GM12878 (cell line): ENCODE measurements at regions not wholly inside any gene's neighbourhood (a gene's known extent, or its start where the extent isn't known, plus 50 kb on each side); places are given as distances from the start of the nearest gene placed in this dataset.

ENCODE experiments used
- ATAC-seq: fragments of 200-7000 bp; cut with Tn5 transposase; 3 replicates; pipeline ENCODE4 v1.9.1; 2020; ENCODE audit warnings: mild to moderate bottlenecking, moderate library complexity
- BruUV-seq: library from RNA; stranded (reverse); fragments of 400-500 nt; replicated peaks from 2 replicates; lab custom pipeline; 2021; lab: Mats Ljungman, UMichigan
- CTCF ChIA-PET: fragments of 300-600 bp; sonication (Branson Sonifier 250); formaldehyde crosslinking; extraction: SDS; loops from one replicate; lab custom pipeline; 2021; ENCODE audit warnings: inconsistent platforms; lab: Yijun Ruan, JAX
- POLR2A ChIA-PET: fragments of 350-600 bp; formaldehyde crosslinking; extraction: SDS; loops from one replicate; lab custom pipeline; 2021; ENCODE audit warnings: inconsistent platforms; lab: Charles Lee
- RAD21 ChIA-PET: fragments of 300-600 bp; sonication (Branson Sonifier 250); formaldehyde crosslinking; loops from one replicate; lab custom pipeline; 2023; ENCODE audit warnings: antibody characterized with exemption; ENCODE audit not compliant: unreplicated experiment; lab: Charles Lee
- SMC1A ChIA-PET: fragments of 300-600 bp; sonication (Branson Sonifier 250); formaldehyde crosslinking; loops from one replicate; lab custom pipeline; 2023; ENCODE audit not compliant: unreplicated experiment, uncharacterized antibody; lab: Charles Lee
- DNase-seq: peaks from one replicate; pipeline ENCODE4 v3.0.0-alpha.2; 2011; ENCODE audit warnings: low read depth, low spot score
- FAIRE-seq: peaks from 3 replicates; lab custom pipeline; 2011; peaks lifted over from hg19 to GRCh38; lab: Jason Lieb, UNC
- H2AFZ ChIP-seq: 2 replicates; pipeline ENCODE4 v1.6.0; 2011; ENCODE audit warnings: low read depth, low read length, control low read depth; ENCODE audit not compliant: control insufficient read depth
- H3K27ac ChIP-seq: 2 replicates; pipeline ENCODE4 v1.5.1; 2011; ENCODE audit warnings: control low read depth; ENCODE audit not compliant: control insufficient read depth, insufficient read depth
- H3K27me3 ChIP-seq, 2 experiments: replicated peaks in 1 of 2; 2 replicates each; pipeline versions ENCODE4 v1.6.0 to v1.6.1; 2011; ENCODE audit warnings: low read length in 1 of 2; ENCODE audit not compliant: control insufficient read depth in 2 of 2, insufficient read depth in 2 of 2
- H3K36me3 ChIP-seq, 2 experiments: 2 replicates each; pipeline ENCODE4 v1.5.1; 2011; ENCODE audit warnings: low read length in 1 of 2; ENCODE audit not compliant: control insufficient read depth in 2 of 2, insufficient read depth in 2 of 2
- H3K4me1 ChIP-seq: 2 replicates; pipeline ENCODE4 v1.6.1; 2011; ENCODE audit warnings: mild to moderate bottlenecking, low read length, moderate library complexity, mixed read lengths; ENCODE audit not compliant: control insufficient read depth, insufficient read depth
- H3K4me2 ChIP-seq: 2 replicates; pipeline ENCODE4 v1.6.0; 2011; ENCODE audit warnings: control low read depth; ENCODE audit not compliant: control insufficient read depth, insufficient read depth
- H3K4me3 ChIP-seq: fragments of 200-600 bp; sonication (generic); 2 replicates; pipeline ENCODE4 v1.5.1; 2016
- H3K79me2 ChIP-seq: 2 replicates; pipeline ENCODE4 v1.6.0; 2011; ENCODE audit warnings: low read length; ENCODE audit not compliant: control insufficient read depth, insufficient read depth
- H3K9ac ChIP-seq: 2 replicates; pipeline ENCODE4 v1.8.0; 2011; ENCODE audit warnings: low read length, control low read depth, mixed read lengths; ENCODE audit not compliant: control insufficient read depth, insufficient read depth
- H3K9me3 ChIP-seq: replicated peaks from 3 replicates; pipeline ENCODE4 v1.5.1; 2011; ENCODE audit warnings: mild to moderate bottlenecking, low read length; ENCODE audit not compliant: control insufficient read depth, insufficient read depth
- H4K20me1 ChIP-seq: 2 replicates; pipeline ENCODE4 v1.6.0; 2011; ENCODE audit not compliant: control insufficient read depth, insufficient read depth
- IKZF1 ChIP-seq: fragments of 450-650 bp; conservative IDR thresholded peaks from 2 replicates; pipeline ENCODE4 v1.6.1; 2017; ENCODE audit warnings: antibody characterized with exemption, mild to moderate bottlenecking
- NBN ChIP-seq: fragments of 450-650 bp; IDR thresholded peaks from 2 replicates; pipeline ENCODE4 v1.6.1; 2016
- PML ChIP-seq: IDR thresholded peaks from 2 replicates; pipeline ENCODE4 v1.6.1; 2012; ENCODE audit warnings: low read length, inconsistent platforms
- RAD21 ChIP-seq: IDR thresholded peaks from 2 replicates; pipeline ENCODE4 v1.6.1; 2011; ENCODE audit warnings: mild to moderate bottlenecking, low read depth, low read length, moderate library complexity; ENCODE audit not compliant: insufficient read depth
- RELA ChIP-seq: fragments of 450-650 bp; IDR thresholded peaks from 2 replicates; pipeline ENCODE4 v1.8.0; 2014; ENCODE audit warnings: borderline replicate concordance; ENCODE audit not compliant: partially characterized antibody
- ZSCAN29 ChIP-seq: fragments of 450-650 bp; IDR thresholded peaks from 2 replicates; pipeline ENCODE4 v1.6.1; 2017; ENCODE audit warnings: mild to moderate bottlenecking, moderate library complexity
- WGBS: methylation state at CpG from one replicate; pipeline ENCODE4 v1.1.6; 2016; ENCODE audit warnings: low lambda C conversion rate; ENCODE audit not compliant: insufficient replicate concordance, insufficient coverage; ENCODE audit errors: missing lambda C conversion rate; 5-methylcytosine and 5-hydroxymethylcytosine counted together
- in situ Hi-C: fragments of 300-500 bp; cut with MboI; formaldehyde crosslinking; loops from 9 replicates; pipeline ENCODE4 v1.14.3; 2018; ENCODE audit warnings: mixed read lengths
- intact Hi-C: fragments of 100-400 bp; cut with micrococcal nuclease; formaldehyde crosslinking; loops from one replicate; pipeline ENCODE4 v1.14.2; 2022; ENCODE audit not compliant: unreplicated experiment
- TF ChIP-seq, protein P1 (sequence below): IDR thresholded peaks from 2 replicates; pipeline ENCODE4 v1.6.1; 2012; ENCODE audit warnings: improper control_type of control experiment, low read depth, low read length; ENCODE audit not compliant: insufficient replicate concordance
- TF ChIP-seq, protein P2 (sequence below), 3 experiments: IDR thresholded peaks in 2 of 3; conservative IDR thresholded peaks in 1 of 3; 2 replicates each; pipeline ENCODE4 v1.5.1; 2011; ENCODE audit warnings: low read depth in 3 of 3, low read length in 3 of 3, mild to moderate bottlenecking in 3 of 3, control low read depth in 2 of 3, moderate library complexity in 2 of 3, inconsistent platforms in 1 of 3, mixed read lengths in 1 of 3; ENCODE audit not compliant: control insufficient read depth in 2 of 3, insufficient read depth in 1 of 3; ENCODE audit errors: extremely low read depth in 1 of 3
- TF ChIP-seq, protein P3 (sequence below): fragments of 450-650 bp; formaldehyde crosslinking; IDR thresholded peaks from 2 replicates; pipeline ENCODE4 v1.5.0; 2022; ENCODE audit warnings: mild to moderate bottlenecking, missing genetic modification characterization
- TF ChIP-seq, protein P4 (sequence below): fragments of 450-650 bp; IDR thresholded peaks from 2 replicates; pipeline ENCODE4 v1.6.1; 2016; ENCODE audit warnings: mild to moderate bottlenecking

GRCh38 chr3:161426758-161427157, 55.4 kb upstream of the SPTSSB start (continued):
- TF ChIP-seq IKZF1 (no peak), PML (no peak), RELA (no peak), NBN (no peak), ZSCAN29 (no peak)

- Histone ChIP-seq H3K27ac (no peak overlapping the region), H3K36me3 (no peaks in the 10 kb centered on the region), H2AFZ (no peak overlapping the region), H3K27me3 (no peaks in the 10 kb centered on the region), H3K4me2 (no peak overlapping the region), H3K9ac (no peak overlapping the region), H3K4me3 (no peak overlapping the region), H4K20me1 (no peaks in the 10 kb centered on the region), H3K9me3 (no peaks in the 10 kb centered on the region), H3K4me1 (no peaks in the 10 kb centered on the region), H3K79me2 (no peaks in the 10 kb centered on the region)
- FAIRE-seq (peak; percentile 95), ATAC-seq (peak; percentile 76), DNase-seq (no peak)
- RAD21 ChIA-PET, result interaction anchor here (0.5 to 3.4 kb wide), 4 partner anchors 111 to 467 kb away, joined by 3 to 28 read pairs (median 6); no protein-coding TSS in a partner anchor
- CTCF ChIA-PET, result interaction anchor here (0.5 to 10.5 kb wide), 14 partner anchors 10 to 736 kb away, joined by 3 to 100 read pairs (median 4); no protein-coding TSS in a partner anchor
- POLR2A ChIA-PET, result no interaction called here
- in situ Hi-C loops, result loop anchor here (10.0 kb wide), 2 partner anchors 329 to 469 kb away; no protein-coding TSS in a partner anchor
- BruUV-seq, result no TSS peak
- SMC1A ChIA-PET, result interaction anchor here (0.6 to 2.2 kb wide), 6 partner anchors 14 to 483 kb away, joined by 3 to 7 read pairs (median 4); no protein-coding TSS in a partner anchor
- 41% methylated on average over 5 of the region's 5 CpGs for WGBS
- intact Hi-C loops, result loop anchor here (1.0 to 5.0 kb wide), 5 partner anchors 151 to 717 kb away; no protein-coding TSS in a partner anchor
- peak; percentile 83 for TF ChIP-seq RAD21
- TF ChIP-seq, protein P1, sequence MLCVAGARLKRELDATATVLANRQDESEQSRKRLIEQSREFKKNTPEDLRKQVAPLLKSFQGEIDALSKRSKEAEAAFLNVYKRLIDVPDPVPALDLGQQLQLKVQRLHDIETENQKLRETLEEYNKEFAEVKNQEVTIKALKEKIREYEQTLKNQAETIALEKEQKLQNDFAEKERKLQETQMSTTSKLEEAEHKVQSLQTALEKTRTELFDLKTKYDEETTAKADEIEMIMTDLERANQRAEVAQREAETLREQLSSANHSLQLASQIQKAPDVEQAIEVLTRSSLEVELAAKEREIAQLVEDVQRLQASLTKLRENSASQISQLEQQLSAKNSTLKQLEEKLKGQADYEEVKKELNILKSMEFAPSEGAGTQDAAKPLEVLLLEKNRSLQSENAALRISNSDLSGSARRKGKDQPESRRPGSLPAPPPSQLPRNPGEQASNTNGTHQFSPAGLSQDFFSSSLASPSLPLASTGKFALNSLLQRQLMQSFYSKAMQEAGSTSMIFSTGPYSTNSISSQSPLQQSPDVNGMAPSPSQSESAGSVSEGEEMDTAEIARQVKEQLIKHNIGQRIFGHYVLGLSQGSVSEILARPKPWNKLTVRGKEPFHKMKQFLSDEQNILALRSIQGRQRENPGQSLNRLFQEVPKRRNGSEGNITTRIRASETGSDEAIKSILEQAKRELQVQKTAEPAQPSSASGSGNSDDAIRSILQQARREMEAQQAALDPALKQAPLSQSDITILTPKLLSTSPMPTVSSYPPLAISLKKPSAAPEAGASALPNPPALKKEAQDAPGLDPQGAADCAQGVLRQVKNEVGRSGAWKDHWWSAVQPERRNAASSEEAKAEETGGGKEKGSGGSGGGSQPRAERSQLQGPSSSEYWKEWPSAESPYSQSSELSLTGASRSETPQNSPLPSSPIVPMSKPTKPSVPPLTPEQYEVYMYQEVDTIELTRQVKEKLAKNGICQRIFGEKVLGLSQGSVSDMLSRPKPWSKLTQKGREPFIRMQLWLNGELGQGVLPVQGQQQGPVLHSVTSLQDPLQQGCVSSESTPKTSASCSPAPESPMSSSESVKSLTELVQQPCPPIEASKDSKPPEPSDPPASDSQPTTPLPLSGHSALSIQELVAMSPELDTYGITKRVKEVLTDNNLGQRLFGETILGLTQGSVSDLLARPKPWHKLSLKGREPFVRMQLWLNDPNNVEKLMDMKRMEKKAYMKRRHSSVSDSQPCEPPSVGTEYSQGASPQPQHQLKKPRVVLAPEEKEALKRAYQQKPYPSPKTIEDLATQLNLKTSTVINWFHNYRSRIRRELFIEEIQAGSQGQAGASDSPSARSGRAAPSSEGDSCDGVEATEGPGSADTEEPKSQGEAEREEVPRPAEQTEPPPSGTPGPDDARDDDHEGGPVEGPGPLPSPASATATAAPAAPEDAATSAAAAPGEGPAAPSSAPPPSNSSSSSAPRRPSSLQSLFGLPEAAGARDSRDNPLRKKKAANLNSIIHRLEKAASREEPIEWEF, result no peak
- TF ChIP-seq, protein P2, sequence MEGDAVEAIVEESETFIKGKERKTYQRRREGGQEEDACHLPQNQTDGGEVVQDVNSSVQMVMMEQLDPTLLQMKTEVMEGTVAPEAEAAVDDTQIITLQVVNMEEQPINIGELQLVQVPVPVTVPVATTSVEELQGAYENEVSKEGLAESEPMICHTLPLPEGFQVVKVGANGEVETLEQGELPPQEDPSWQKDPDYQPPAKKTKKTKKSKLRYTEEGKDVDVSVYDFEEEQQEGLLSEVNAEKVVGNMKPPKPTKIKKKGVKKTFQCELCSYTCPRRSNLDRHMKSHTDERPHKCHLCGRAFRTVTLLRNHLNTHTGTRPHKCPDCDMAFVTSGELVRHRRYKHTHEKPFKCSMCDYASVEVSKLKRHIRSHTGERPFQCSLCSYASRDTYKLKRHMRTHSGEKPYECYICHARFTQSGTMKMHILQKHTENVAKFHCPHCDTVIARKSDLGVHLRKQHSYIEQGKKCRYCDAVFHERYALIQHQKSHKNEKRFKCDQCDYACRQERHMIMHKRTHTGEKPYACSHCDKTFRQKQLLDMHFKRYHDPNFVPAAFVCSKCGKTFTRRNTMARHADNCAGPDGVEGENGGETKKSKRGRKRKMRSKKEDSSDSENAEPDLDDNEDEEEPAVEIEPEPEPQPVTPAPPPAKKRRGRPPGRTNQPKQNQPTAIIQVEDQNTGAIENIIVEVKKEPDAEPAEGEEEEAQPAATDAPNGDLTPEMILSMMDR (IDR thresholded peaks at IDR 0.05 in 2 of 3, conservative IDR thresholded peaks at IDR 0.05 in 1 of 3; ENCODE audit: control insufficient read depth in 2 of 3, extremely low read depth in 1 of 3, insufficient read depth in 1 of 3, low read depth in 3 of 3, low read length in 3 of 3), result peak; percentile 44 to 68 (median 47); a peak in 5 of 6 replicates
- TF ChIP-seq, protein P3, sequence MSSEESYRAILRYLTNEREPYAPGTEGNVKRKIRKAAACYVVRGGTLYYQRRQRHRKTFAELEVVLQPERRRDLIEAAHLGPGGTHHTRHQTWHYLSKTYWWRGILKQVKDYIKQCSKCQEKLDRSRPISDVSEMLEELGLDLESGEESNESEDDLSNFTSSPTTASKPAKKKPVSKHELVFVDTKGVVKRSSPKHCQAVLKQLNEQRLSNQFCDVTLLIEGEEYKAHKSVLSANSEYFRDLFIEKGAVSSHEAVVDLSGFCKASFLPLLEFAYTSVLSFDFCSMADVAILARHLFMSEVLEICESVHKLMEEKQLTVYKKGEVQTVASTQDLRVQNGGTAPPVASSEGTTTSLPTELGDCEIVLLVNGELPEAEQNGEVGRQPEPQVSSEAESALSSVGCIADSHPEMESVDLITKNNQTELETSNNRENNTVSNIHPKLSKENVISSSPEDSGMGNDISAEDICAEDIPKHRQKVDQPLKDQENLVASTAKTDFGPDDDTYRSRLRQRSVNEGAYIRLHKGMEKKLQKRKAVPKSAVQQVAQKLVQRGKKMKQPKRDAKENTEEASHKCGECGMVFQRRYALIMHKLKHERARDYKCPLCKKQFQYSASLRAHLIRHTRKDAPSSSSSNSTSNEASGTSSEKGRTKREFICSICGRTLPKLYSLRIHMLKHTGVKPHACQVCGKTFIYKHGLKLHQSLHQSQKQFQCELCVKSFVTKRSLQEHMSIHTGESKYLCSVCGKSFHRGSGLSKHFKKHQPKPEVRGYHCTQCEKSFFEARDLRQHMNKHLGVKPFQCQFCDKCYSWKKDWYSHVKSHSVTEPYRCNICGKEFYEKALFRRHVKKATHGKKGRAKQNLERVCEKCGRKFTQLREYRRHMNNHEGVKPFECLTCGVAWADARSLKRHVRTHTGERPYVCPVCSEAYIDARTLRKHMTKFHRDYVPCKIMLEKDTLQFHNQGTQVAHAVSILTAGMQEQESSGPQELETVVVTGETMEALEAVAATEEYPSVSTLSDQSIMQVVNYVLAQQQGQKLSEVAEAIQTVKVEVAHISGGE, result no peak
- TF ChIP-seq, protein P4, sequence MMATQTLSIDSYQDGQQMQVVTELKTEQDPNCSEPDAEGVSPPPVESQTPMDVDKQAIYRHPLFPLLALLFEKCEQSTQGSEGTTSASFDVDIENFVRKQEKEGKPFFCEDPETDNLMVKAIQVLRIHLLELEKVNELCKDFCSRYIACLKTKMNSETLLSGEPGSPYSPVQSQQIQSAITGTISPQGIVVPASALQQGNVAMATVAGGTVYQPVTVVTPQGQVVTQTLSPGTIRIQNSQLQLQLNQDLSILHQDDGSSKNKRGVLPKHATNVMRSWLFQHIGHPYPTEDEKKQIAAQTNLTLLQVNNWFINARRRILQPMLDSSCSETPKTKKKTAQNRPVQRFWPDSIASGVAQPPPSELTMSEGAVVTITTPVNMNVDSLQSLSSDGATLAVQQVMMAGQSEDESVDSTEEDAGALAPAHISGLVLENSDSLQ, result no peak
Measured at GRCh38 chr3:161423911-161424522, 52.7 kb upstream of the SPTSSB start.
